ENCODE measurements at regions not wholly inside any gene's neighbourhood (a gene's known extent, or its start where the extent isn't known, plus 50 kb on each side); places are given as distances from the start of the nearest gene placed in this dataset.
"Not testable (repeated sequence)": the region's sequence is repeated elsewhere in the genome, so short reads cannot be mapped to it uniquely, and the experiment has no call there.

DNA sequence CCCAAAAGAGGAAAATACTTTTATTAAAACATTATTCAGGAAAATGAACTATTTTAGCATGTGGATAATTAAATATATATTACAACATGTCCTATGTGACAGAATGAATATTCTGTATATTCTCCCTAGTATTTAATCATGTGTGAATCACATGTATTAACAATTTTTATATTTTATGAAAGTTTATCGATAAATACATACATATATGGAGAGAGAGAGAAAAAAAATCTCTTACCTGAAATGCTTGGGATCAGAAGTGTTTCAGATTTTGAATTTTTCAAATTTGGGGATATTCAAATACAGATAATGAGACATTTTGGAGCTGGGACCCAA, 228.6 kb upstream of the RBBP8 start:
- no peak for DNase-seq

- DNase-seq, result no peak
These were observed 227.8 kb upstream of the RBBP8 start for GRCh38 chr18:22705328-22705727.

- not testable (repeated sequence) for DNase-seq
These were observed 227.1 kb upstream of the RBBP8 start for GRCh38 chr18:22706025-22706424.

GRCh38 chr18:22709288-22710060, 223.7 kb upstream of the RBBP8 start:
- no peak for DNase-seq

- DNase-seq, result no peak
These were observed 222.4 kb upstream of the RBBP8 start for GRCh38 chr18:22710673-22711191.

DNA sequence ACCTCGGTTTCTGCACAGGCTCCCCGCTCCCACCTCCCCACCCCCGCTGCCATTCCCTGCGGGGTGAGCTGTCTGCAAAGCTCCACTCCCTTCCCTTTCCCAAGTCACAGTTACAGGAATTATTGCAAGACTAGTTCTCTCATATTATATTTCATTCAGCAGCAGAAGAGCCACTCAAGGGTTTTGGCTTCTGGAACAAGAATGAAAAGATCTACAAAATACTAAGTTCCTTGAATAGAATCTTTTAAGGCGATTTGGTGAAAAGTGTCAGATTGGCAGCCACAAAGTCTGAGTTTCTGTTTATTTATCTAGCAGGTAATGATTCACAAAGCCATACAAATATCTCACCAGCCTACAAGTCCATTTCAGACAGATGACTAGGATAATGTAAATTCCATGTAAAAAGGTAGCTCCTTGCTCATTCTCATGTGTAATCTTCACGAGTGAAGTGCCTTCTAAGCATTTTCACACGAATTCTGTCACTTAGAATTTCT, 221.9 kb upstream of the RBBP8 start:
- no peak for DNase-seq

DNA sequence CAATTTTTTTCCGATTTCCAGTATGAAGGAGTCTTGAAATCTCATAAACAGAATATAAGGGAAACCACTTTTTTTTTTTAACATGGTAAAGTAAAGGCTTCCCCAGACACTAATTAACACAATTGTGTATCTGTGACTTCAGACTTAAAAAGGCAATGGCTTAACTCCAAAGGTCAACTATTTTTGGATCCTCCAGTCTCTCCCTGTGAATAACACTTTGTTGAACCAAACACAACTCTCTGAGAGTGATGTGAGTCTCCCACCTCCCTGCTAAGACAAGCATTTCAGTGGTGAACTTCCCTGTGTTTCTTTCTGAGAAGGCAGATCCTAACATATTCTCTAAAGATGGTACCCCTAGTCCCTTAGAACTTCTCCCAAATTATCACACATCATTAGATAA, 219.6 kb upstream of the RBBP8 start:
- DNase-seq, result no peak

DNA sequence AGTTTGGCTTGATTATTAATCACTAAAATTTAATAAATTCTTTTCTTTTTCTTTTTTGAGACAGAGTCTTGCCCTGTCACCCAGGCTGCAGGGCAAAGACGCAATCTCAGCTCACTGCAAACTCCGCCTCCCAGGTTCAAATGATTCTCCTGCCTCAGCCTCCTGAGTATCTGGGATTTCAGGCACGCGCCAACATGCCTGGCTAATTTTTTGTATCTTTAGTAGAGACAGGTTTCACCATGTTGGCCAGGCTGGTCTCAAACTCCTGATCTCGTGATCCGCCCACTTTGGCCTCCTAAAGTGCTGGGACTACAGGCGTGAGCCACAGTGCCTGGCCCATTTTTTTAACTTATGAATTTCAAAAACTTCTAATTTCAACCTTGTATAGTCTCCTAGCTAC, 215.6 kb upstream of the RBBP8 start:
- DNase-seq, result not testable (repeated sequence)

GRCh38 chr18:22723221-22723620, 209.9 kb upstream of the RBBP8 start:
- no peak for DNase-seq

- no peak for DNase-seq
These were observed 209.4 kb upstream of the RBBP8 start for GRCh38 chr18:22723773-22724172.

DNA sequence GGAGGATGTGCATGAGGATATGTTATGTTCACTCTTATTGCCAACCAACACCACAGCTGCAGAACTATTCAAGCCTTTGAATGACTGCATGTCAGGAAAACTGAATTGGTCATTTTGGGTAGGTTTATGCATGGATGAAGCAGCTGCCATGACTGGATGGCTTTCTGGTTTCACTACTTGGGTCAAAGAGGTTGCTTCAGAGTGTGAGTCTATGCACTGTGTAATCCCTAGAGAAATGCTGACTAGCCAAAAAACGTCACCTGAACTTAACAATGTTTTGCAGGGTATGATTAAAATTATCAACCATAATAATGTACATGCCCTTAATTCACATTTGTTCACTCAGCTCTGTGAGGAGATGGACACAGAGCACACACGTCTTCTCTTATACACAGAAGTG, 206.7 kb upstream of the RBBP8 start:
- no peak for DNase-seq

DNA sequence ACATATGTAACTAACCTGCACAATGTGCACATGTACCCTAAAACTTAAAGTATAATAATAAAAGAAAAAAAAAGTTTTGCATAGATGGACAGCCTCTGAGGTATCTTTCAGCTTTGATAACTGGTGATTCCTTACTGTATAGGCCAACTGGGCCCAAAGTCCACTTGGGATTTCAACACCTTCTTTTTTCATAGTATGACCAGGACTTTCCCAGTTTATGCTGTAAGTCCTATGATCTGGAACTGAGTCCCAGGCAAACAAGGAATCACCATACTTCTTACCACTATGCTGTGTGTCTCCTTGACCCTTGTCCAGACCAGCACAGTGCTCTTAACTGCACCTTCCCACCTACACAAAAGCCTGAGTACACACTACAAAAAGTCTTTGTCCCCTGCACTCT, 205.1 kb upstream of the RBBP8 start:
- DNase-seq, result no peak

- no peak for DNase-seq
These were observed 204.5 kb upstream of the RBBP8 start for GRCh38 chr18:22728481-22729105.

DNA sequence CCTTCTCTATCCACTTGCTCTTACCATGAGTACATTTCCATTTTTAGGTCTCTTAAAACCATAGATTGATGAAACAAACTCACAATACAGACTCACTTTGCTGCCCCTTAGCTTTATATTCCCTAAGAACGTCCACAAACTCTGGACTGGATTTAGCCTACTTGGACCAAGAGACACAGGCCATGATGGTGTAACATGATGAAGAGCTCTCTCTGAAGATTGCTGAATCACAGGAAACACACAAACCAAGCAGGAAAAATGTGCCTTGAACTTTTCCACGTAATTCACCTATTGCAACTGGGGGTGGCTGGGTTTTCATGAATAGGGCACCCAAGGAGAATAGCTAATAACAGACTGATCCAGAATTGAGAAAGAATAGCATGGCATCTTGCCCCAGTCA, 201.7 kb upstream of the RBBP8 start:
- DNase-seq, result no peak

DNA sequence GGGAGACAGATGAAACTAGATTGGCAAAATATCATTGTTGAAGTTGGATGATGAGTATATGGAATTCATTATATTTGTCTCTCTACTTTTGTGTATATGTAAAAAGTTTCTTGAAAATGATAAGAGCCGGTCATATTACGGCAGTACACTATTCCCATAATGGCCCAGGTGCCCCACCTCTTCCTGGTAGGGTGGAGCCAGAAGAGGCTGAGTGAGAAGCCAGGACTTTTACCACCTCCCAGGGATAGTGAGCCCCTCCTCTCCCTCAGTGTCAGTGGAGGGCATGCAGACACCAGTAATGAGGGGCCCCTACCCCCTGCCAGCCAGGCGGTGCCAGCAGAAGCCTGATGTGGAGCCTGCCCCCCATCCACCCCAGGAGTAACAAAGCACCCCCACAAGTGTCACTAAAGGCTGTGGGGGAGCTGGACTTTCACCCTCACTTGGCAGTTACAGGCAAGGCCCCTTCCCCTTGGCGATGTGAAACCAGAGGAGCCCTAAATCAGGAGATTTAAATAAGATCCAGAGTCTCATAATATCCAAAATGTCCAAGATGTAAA, 198.9 kb upstream of the RBBP8 start:
- no peak for DNase-seq

GRCh38 chr18:22734791-22735627, 198.1 kb upstream of the RBBP8 start:
- DNase-seq, result no peak

DNA sequence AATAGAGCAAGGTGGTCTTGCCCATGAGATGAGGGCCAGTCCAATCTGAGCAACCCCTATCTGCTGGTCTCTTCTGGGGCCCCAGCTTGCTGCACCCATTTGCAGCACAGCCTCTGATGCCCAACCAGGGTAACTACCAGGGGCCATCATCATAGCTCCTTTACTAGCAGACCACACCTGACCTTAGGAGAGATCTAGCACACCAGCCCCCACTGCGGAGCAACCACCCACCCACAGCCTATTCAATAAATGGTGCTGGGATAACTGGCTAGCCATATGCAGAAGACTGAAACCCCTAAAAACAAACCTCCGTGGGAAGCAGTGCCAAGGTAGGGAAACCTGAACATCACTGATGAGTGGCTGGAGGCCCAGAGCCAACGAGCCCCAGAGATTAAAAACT, 196.1 kb upstream of the RBBP8 start:
- DNase-seq, result no peak

DNA sequence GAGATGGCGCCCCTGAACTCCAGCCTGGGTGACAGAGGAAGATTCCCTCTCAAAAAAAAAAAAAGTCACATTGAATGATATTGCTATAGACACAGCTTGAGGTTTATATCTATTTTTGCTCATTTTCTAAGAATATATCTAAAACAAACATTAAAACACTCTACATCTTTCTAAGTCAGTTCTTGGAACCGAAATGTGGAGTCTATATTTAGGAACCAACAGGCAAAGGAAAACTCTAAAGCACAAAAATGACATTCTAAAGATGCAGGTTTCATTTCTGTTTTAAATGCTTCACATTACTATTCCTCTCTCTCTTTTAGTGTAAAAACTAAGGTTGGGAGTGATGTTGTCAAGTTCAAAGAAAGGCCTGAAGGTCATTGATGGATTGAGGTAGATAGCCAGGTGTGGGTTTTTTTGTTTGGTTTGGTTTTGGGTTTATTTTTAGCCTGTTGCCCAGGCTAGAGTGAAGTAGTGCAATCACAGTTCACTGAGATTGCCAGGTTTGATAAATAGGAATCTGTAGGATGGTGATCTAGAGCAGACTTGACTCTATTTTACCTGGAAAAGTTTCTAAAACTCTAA, 194.0 kb upstream of the RBBP8 start:
- DNase-seq, result no peak

DNA sequence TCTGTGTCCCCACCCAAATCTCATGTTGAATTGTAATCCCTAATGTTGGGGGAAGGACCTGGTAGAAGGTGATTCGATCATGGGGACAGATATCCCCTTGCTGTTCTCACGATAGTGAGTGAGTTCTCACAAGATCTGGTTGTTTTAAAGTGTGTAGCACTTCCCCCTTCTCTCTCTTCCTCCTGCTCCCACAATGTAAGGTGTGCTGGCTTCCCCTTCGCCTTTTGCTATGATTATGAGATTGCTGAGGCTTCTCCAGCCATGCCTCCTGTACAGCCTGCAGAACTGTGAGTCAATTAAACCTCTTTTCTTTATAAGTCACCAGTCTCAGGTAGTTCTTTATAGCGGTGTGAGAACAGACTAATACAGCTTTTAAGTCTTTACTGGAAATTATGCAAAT, 193.3 kb upstream of the RBBP8 start:
- no peak for DNase-seq

DNA sequence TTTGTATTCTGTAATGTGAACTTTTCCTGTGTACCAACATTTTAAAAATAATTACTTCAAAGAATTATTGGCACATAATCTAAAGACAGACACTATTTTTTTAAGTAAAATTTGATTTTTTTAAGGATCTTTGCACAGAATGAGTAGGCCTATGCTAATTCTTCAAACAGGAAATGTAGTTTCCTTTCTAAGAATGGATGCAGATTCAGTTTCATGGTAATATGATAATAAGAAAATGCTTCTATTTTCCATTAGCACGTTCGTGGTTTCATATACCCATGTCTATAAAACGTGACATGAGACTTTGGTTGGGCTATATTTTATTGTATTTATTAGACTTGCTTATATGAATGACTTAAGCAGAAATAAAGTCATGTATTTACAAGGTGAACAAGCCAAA, 191.8 kb upstream of the RBBP8 start:
- no peak for DNase-seq

DNA sequence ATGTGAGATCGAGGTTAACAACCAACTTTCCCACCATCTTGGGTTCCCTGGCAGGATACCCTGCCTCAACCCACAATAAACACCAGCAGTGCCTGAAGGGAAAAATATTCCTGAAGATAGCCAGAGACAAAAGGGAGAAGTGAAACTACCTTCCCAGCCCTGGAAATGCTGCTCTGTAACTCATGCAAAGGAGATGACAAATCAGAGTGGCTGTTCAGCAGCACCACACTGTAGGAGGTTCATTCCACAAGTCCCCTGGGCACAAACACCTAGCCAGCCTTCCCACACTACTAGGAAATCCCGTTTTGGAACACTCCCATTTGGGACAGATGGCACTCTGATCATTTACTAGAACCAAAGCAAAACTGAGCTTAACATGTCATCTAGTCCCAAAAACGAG, 190.7 kb upstream of the RBBP8 start:
- DNase-seq, result no peak

DNA sequence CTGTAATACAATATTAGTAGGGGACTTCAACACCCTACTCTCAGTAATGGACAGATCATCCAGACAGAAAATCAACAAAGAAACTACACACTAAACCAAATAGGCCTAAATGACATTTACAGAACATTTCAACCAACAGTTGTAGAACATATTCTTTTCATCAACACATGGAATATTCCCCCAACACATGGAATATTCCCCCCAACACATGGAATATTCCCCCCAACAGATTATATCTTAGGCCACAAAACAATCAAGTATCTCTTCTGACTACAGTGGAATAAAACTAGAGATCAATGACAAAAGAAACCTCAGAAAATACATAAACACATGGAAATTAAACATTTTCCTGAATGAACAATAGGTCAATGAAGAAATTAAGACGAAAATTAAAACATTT, 187.2 kb upstream of the RBBP8 start:
- no peak for DNase-seq

- DNase-seq, result no peak
These were observed 181.1 kb upstream of the RBBP8 start for GRCh38 chr18:22752014-22752413.

Data from NCI-H510A treated with DMSO at 0.1 percent for 48 hours (cell line).